Fibroblast of skin of scalp (primary cell): ENCODE measurements at regions not wholly inside any gene's neighbourhood (a gene's known extent, or its start where the extent isn't known, plus 50 kb on each side); places are given as distances from the start of the nearest gene placed in this dataset.

Experiments used
- DNase-seq: peaks from one replicate; pipeline ENCODE4 v3.0.0-alpha.2; 2013

DNA sequence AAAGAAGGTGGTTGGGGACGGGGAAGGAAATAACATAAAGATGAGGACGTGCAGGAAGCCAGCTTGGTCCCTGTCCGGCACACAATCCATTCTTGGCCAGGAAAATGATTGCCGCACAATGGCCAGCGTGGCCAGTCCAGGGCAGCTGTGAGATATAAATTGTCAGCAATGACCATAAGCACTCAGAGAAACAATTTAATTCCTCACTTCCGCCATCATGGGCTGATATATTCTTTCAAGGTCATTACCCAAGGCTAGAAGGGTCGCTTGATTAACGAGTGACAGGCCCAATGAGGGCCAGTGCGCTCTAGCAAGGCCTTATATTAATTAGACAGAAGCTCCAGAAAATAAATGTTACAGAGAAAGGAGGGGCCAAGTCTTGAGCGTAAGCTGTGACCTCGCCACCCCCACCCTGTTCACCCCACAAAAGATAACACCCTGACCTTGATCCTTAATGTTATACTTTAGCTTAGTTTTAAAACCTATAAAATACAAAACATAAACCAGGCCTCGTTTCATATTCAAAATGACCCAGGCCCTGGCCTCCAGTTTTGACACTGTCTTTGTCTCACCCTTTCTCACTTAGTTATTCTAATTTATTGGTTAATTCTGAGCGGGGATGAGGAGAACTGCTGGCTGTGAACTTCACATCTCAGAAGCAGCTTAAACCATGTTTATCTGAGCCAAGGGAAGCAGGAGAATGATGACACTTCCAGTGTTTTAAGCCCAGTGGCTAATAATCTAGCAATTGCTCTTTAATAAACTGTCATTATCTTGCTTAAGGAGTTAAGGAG, 478.3 kb upstream of the ZFHX3 start:
- DNase-seq: no peak

- no peak for DNase-seq
Observed at GRCh38 chr16:73523209-73523608, 475.3 kb upstream of the ZFHX3 start.

GRCh38 chr16:73521499-73521898, 473.6 kb upstream of the ZFHX3 start:
- no peak for DNase-seq

GRCh38 chr16:73515616-73516015, 467.7 kb upstream of the ZFHX3 start:
- DNase-seq: no peak

- no peak for DNase-seq
Observed at GRCh38 chr16:73510852-73511251, 462.9 kb upstream of the ZFHX3 start.

GRCh38 chr16:73506568-73507056, 458.7 kb upstream of the ZFHX3 start:
- no peak for DNase-seq

DNA sequence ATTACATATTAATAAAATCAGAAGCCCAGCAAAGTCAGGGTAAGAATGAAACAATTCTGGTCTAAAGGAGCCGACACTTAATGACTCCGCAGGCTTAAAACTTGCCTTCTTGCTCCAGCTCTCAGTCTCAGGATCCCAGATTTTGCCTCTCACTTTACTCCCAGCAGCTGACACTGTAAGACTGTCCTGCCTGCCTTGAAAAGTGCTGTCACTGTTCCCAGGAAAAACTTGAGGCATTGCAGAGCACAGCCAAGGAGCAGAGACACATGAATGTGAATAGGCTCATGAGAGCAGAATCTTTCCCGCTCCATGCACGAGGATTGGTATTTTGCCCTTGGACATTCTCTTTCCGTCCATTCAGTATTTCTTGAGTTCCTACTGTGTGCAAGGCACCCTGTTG, 457.6 kb upstream of the ZFHX3 start:
- DNase-seq: no peak

- DNase-seq: no peak
Observed at GRCh38 chr16:73504591-73505575, 457.0 kb upstream of the ZFHX3 start.

DNA sequence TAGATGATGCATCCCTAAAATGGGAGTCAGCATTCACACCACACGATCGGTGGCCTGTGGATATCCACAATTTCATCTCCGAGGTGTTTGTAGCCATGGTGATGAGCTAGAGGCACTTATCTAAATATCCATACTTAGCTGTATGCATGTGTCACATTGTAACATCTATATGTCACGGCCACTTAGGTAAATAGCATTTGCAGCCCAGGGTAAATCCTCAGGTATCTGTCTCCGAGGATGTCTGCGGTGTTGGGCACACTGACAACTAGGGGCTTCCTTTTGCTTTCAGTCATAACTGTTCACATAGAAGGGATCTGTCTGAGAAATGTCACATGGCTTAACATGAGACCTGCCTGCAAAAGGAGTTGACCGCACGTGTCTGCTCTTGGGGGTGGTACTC, 455.2 kb upstream of the ZFHX3 start:
- DNase-seq: no peak

DNA sequence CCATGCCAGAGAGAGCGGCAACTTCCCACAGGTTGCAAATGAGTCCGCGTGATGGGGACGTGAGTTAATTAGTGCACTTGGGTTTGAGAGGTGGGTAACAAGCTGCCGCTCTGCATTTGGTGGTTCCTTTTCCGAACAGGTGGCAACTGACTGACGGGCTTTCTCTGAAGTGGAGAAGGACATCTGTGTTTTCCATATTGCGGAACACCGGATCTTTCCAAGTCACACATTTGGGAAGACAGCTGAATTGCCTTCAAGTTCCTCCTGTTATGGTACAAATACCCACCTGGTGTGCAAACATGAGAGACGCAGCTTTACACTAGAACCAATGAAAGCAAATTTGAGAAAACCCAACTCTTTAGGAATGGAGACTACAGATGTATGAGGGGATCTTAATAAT, 451.3 kb upstream of the ZFHX3 start:
- no peak for DNase-seq

- no peak for DNase-seq
Observed at GRCh38 chr16:73485880-73486279, 438.0 kb upstream of the ZFHX3 start.

- DNase-seq: no peak
Observed at GRCh38 chr16:73483934-73484711, 436.2 kb upstream of the ZFHX3 start.

- peak; percentile 5 for DNase-seq
Observed at GRCh38 chr16:73483076-73483791, 435.3 kb upstream of the ZFHX3 start.

GRCh38 chr16:73482310-73482709, 434.4 kb upstream of the ZFHX3 start:
- DNase-seq: no peak

DNA sequence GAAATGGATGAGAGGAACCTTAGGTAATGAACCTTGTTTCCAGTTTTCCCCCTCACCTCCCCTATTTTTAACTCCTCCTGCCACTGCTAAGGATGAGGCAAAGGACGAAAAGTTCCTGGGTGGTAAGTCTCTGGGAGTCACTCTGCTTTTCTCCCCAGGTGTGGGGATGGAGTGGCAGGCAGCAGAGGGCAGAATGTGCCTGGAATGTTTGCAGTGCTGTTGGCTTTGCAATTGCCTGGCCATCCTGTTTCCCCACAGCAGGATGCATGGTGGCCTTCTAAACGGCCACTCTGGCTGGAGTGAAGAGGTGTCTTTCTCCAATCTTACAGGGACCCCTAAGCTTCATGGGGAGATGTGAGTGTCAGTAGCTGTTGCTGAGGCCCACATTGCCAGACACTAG, 432.5 kb upstream of the ZFHX3 start:
- no peak for DNase-seq

GRCh38 chr16:73473713-73474112, 425.8 kb upstream of the ZFHX3 start:
- DNase-seq: no peak

DNA sequence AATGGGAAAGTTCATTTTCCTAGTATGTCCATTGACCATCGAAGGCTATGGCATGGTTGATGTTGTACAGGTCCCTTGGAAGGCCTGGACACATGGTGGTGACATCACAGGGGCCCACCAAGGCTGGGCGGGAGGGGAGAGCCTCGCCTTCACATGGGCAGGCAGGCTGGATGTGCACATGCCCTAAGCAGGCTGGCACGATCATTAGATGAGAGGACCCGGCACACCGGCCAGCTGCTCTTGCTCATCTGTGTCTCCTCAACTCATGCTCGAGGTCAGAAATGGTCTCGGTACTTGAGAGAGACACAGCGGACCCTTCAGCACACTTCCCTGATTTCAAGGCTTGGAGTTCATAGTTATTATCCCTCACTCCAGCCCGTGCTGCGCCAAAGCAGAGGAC, 416.9 kb upstream of the ZFHX3 start:
- DNase-seq: no peak

- DNase-seq: no peak
Observed at GRCh38 chr16:73459586-73459985, 411.7 kb upstream of the ZFHX3 start.

GRCh38 chr16:73457851-73458250, 409.9 kb upstream of the ZFHX3 start:
- no peak for DNase-seq

GRCh38 chr16:73448970-73449369, 401.0 kb upstream of the ZFHX3 start:
- DNase-seq: no peak

GRCh38 chr16:73447846-73448245, 399.9 kb upstream of the ZFHX3 start:
- DNase-seq: no peak

- no peak for DNase-seq
Observed at GRCh38 chr16:73434621-73435020, 386.7 kb upstream of the ZFHX3 start.
